NCI-H2107 (cell line): ENCODE measurements at regions not wholly inside any gene's neighbourhood (a gene's known extent, or its start where the extent isn't known, plus 50 kb on each side); places are given as distances from the start of the nearest gene placed in this dataset.
"Not testable (repeated sequence)": the region's sequence is repeated elsewhere in the genome, so short reads cannot be mapped to it uniquely, and the experiment has no call there.

ENCODE experiments used
- DNase-seq: peaks from one replicate; lab custom pipeline; 2025; lab: John Stamatoyannopoulos, UW

DNA sequence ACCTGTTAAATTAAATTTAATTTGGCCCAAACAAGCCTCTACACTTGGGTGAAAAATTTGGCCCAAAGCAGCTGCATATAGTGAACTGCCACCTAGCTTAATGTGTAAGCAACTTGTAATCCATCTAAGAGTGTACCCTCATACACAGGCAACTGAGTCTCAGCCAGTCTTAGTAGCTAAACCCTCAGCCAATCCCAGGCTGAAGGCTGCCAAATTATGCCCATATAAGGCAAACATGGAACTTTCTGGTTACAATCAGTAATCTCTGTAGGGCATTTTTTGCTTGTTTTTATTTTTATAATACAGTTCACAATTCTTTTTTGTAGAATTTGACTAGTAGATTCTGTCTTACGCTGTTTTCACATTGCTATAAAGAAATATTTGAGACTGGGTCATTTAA lies 958.7 kb downstream of the FSCB start:
- no peak for DNase-seq

DNA sequence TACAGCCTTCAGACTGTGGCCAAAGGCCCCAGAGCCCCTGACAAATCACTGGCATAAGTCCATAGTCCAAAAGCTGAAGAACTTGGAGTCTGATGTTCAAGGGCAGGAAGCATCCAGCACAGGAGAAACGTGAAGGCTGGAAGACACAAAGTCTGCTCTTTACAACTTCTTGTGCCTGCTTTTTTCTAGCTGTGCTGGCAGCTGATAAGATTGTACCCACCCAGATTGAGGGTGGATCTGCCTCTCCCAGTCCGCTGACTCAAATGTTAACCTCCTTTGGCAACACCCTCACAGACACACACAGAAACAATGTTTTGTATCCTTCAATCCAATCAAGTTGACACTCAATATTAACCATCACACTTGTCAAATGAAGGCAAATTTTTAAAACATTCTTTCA lies 959.5 kb downstream of the FSCB start:
- DNase-seq: not testable (repeated sequence)

DNA sequence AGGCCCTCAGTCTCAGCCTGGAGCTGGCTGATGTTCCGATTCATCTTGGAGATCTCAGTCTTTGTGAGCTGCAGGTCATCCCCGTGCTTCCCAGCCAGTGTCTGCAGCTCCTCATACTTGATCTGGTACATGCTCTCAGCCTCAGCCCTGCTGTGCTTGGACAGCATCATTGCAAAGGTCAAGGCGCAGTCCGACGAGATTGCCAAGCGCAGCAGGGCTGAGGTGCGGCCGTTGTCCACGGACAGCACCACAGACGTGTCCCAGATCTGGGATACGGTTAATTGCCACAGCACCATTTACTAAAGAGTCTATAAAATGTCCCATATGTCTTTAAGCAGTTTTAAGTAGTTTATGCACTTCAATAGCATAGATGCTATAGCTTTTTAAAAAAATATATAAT lies 965.7 kb downstream of the FSCB start:
- no peak for DNase-seq

DNA sequence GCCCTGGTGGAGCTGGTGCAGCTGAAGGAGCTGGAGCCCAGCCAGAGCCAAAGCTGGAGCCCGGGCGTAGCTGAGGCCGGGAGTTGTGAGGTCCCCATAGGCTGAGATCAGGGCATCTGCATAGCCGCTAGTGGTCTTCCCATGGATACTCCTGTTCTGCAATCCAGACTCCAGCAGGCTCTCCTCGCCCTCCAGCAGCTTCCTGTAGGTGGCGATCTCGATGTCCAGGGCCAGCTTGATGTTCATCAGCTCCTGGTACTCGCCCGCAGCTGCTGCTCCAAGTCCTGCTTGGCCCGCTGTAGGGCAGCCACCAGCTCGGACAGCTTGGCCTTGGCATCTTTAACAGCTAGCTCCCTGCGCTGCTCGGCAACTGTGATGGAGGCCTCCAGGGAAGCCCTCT lies 966.1 kb downstream of the FSCB start:
- no peak for DNase-seq

DNA sequence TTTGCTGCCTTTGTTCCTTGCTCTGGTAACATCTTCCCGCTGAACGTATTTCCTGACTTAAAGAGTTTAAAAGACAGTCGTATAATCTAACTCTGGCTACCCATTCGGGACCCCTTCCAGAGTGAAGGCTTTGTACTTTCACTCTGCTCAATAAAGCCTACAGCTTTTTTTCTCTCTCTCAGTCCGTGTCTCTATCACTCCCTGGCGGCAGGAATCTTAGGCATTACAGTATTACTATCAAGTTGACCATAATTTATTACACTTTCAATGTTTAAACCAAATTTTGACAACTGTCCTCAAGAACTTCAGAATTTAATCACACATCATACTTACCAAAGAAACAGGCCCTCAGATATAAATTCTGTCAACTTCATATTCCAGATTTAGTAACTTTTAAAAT lies 967.9 kb downstream of the FSCB start:
- DNase-seq: no peak

DNA sequence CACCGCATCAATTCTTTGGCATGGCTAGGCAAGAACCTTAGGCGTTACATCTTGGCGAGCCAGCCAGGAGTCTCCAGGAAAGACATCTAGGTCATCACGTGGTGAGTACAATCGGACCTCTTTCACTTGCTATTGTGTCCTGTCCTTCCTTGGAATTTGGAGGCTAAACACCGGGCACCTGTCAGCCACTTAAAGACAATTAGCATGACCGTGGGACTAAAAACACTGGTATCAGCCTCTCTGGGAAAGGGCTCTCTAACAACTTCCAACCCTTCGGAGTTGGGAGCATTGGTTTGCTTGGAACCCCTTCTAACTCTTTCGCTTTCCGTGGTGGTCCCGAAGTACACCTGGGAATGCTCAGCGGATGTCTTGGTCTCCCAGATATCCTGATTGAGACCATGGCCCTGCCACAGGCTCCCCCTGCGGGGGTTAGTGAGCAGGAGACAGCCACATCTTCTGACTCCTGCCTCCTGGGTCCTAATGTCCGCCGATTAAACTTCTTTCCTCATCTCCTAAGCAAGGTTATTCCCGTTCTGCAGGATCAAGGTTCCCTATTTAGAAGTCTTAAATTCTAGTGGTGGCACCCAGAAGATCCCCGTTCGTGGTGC lies 971.7 kb downstream of the FSCB start:
- DNase-seq: no peak

DNA sequence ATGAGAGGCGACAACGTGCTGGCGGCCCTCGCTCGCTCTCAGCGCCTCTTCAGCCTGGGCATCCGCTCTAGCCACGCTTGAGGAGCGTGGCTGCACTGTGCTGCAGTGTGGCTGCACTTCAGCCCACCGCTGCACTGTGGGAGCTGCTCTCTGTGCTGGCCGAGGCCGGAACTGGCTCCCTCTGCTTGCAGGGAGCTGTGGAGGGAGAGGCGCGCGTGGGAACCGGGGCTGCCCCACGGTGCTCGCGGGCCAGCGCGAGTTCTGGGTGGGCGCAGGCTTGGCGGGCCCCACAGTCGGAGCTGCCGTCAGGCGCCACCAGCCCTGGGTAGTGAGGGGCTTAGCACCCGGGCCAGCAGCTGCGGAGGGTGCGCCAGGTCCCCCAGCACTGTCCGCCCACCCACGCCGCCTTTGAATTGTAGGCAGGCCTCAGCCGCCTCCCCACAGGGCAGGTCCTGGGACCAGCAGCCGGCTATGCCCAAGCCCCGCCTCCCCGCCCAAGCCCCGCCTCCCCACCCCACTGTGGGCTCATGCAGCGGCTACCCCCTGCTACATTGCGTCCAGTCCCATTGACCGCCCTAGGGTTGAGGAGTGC lies 974.2 kb downstream of the FSCB start:
- no peak for DNase-seq

DNA sequence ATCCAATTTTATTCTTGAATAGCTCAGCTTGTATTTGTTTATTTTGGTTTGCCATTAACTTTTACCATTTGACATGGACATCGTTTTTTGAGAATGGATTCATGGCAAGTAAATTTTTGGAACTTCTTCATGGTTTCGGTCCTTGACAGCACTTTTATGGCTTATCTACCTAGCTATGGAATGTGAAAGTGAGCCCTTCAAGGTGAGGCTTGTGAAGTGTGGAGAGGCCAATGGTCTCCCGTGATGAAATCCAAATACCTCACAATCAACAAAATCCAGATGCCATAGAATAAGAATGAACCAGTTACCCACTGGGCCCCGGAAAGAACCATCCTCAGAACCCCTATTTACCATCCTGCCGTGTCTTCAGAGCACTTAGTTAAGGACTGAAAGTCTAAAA lies 978.8 kb downstream of the FSCB start:
- no peak for DNase-seq

DNA sequence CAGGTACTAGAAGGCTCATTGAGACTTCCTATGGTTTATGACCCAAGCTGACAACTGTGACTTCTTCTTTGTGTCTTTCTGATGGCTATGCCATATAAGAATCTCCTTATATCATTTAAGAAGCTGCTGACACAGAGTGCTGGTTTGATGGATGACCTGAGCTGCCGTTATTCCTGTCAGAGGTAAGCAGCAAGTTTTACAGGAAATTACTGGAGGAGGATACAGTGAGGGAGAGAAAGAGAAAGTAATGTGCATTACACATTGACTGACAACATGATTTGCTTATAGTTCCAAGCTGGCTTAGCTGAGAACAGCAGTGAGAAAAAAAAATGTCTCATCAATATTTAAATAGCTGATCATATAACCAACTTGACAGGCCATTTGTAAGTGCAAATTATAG lies 981.4 kb downstream of the FSCB start:
- DNase-seq: no peak

DNA sequence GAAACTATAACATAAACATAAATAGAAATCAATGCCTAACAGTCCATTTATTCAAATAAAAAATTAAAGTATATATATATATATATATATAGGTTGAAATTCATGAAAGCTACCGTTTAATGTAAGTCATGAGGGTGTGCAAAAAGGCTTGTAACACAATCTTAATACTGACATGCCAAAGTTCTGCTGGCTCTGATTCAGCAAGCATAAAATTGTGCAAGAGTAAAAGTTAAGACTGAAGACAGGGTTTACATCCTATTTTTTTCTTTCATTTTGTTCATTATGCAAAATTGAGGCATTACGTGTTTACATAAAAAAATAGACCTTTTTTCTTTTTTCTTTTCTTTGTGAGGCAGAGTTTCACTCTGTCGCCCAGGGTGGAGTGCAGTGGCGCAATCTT lies 984.2 kb downstream of the FSCB start:
- DNase-seq: no peak

DNA sequence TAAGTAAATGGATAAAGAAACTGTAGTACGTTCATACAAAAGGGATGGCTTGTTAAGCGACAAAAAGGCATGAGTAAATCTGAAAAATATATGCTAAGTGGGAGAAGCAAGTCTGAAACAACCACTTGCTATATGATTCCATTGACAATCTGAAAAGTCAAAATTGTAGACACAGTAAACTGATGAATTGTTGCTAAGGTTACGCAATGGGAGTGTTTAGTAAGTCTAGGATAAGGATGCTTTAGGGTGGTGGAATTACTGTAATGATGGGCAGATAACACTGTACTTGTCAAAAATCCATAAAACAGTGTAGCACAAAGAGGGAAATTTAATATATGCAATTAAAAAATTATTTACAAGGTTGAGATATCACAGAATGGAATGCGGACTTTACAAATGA lies 984.9 kb downstream of the FSCB start:
- DNase-seq: no peak

DNA sequence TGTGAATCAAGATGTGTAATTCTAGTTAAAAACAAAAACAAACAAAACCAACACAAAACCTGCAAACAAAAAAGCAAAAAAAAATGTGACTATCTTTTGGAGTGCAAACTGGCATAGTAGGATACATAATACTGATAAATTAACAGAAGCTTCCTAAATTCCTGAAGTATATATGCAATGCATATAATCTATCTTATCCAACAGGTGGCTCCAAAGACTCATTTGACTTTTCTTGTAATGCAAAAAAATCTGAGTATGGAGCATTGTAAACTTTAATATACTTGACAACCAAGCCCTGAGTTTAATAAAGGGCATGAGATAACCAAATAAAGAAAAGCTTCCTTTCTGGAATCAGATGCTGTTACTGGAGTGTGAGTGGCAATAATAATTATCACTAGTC lies 1003.6 kb downstream of the FSCB start:
- DNase-seq: no peak

DNA sequence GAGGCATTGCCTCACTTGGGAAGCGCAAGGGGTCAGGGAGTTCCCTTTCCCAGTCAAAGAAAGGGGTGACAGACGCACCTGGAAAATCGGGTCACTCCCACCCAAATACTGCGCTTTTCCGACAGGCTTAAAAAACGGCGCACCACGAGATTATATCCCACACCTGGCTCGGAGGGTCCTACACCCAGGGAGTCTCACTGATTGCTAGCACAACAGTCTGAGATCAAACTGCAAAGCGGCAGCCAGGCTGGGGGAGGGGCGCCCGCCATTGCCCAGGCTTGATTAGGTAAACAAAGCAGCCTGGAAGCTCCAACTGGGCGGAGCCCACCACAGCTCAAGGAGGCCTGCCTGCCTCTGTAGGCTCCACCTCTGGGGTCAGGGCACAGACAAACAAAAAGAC lies 1014.7 kb downstream of the FSCB start:
- DNase-seq: not testable (repeated sequence)

DNA sequence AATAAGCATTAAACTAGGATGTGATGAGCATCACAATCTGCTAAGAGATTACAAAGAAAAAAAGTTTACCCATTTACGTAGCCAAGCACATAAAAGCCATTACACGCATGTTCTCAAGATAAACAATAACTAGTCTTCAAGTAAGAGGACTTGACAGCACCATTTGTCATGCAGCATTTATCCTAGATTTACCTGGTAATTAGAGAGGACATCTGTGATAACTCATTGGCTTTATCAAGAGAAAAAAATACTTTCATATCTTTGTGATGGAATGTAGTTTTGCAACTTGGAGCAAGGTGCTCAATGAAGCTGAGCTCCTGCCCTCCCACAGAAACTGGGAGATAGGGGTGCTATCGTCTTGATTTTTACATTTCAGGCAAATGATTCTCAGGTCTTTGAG lies 1023.7 kb downstream of the FSCB start:
- DNase-seq: no peak

DNA sequence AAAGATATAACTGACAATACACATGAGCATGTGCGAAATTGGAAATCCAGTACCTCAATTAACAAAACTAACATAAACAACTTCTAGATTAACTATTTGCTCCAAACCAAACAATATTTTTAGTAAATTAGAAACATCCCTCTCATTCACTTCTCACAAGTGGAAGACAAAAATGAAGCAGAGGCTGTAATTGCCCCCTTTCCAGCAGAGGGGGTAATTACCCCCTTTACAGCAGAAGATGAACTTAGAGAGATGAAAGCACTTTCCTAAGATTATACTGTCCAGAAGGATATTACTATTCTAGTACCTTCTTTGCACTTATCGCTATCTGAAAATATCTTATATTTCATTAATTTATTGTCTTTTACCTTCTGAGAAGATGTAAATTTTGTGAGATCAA lies 1025.2 kb downstream of the FSCB start:
- DNase-seq: no peak

DNA sequence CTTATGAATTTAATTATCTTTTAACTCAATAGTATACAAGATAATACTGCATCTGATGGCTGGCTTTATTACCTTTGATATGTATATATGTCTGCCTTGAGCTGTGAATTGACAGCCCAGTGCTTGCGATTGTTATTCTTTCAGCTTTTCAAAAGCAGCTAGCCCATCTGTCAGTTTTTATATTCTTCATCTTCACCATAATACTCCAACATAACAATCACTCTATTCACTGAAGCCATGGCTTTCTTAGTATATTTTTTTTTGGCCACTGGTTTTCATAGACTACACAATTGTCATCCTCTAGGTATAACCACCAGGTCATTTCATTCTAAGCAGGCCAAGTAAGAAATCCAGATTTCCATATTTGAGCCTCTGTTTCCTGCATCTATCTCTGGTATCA lies 1026.1 kb downstream of the FSCB start:
- no peak for DNase-seq

DNA sequence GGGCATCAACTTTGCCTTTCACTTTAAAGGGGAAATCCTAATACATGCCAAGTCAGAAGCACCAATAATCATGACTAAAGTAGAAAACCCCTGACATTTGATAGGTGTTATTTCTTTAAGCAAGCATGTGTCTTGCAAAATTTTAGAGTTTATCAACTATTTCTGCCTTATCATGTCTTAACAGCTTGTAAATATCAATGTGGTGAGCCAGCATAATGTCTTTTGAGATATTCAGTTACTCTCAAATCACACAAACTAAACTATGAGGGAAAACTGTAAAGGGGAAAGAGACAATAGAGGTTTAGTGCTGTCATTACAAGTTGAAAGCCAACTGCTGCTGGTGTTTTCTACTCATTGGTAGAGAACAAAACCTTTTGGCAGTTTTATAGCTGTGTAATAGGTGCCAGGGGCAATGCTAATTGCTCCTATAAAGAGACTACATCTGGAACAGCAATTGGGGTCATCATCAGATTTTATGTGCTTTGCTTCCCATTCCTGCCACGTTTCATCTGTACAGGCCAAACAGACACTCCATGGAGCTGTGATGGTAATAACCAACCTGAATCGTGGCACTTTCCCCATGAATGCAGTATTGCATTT lies 1027.4 kb downstream of the FSCB start:
- no peak for DNase-seq

DNA sequence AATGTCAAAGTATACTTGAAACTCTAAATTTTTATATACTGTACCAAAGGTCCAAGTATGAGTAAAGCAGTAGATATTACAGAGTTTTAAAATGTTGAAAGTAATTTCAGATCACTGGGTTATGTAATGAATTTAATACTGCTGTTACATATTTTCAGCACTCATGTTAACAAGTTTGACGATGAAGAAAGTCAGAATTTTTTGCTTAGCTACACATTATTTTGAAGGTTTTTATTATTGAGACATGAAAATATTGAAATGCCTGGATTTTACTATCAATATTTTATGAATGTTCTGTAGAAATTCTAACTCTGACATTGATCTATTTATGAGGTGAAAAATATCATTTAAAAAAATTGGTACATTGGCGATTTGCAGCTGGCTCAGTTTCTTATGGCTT lies 1030.3 kb downstream of the FSCB start:
- DNase-seq: no peak

DNA sequence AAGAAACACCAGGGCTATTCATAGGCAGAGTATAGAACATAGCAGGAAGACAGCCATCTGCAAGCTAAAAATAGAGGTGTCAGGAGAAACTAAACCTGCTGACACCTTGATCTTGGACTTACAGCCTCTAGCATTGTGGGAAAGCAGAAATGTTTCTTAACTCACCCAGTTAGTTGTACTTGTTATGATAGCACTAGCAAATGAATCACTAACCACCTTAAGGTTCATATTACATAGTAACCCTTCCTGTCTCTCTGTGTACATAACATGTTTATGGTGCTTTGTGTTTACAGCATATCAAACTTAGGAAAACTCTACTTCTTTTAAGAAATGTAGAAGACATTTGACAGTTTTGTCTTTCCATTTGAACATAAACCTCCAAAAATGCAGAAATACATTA lies 1031.3 kb downstream of the FSCB start:
- DNase-seq: no peak

DNA sequence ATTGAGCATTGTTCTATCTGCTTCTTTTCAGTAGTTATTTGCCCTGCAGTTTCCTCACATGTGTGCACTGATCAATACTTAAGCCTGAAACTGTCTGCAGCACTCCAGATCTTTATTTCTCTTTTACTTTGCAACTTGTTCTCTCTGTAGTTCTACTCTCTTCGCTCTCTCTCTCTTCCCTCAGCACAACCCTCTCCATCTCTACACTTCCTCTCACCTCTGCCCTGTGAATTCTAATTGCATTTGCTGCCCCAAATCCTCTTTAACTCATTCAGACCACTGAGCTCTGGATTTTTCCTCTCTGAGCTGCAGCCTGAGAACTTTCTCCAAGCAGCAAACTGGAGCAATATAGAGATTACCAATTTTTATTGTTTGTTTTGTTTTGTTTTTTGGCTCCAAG lies 1035.5 kb downstream of the FSCB start:
- no peak for DNase-seq

DNA sequence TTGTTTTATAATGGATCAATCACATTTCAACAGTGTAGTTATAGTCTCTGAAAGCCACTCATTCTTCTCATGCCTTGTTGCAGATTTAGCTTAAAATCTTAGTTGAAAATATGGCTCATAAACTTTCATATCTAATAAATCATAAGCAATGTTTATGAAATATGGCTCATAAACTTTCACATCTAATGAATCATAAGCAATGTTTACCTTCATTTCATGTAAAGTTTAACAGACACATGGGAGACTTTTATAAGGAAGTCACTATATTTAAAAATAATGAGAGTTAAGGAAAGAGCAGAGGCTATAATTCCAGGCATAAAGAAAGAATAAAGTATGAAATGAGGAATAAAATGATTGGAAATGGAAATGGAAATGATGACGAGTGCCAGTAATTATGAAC lies 1042.1 kb downstream of the FSCB start:
- no peak for DNase-seq

DNA sequence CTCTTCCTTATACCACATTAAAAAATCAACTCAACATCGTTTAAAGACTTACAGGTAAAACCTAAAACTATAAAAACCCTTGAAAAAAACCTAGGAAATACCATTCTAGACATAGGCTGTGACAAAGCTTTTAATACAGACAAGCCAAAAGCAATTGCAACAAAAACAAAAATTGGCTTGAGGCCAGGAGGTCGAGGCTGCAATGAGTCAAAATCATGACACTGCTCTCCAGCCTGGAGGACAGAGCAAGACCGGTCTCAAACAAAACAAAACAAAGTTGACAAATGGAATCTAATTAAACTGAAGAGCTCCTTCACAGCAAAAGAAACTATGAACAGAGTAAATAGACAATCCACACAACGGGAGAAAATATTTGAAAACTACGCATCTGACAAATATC lies 1057.8 kb downstream of the FSCB start:
- DNase-seq: no peak

DNA sequence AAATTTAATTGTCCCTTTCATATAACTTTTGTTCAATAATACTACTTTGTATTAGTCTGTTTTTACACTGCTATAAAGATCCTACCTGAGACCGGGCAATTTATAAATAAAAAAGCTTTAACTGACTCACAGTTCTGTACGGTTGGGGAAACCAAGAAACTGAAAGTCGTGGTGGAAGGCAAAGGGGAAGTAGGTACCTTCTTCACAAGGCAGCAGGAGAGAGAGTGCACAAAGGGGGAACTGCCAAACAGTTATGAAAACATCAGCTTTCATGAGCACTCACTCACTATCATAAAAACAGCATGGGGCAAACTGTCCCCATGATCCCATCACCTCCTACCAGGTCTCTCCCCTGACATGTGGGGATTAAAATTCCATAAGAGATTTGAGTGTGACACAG lies 1069.0 kb downstream of the FSCB start:
- no peak for DNase-seq

DNA sequence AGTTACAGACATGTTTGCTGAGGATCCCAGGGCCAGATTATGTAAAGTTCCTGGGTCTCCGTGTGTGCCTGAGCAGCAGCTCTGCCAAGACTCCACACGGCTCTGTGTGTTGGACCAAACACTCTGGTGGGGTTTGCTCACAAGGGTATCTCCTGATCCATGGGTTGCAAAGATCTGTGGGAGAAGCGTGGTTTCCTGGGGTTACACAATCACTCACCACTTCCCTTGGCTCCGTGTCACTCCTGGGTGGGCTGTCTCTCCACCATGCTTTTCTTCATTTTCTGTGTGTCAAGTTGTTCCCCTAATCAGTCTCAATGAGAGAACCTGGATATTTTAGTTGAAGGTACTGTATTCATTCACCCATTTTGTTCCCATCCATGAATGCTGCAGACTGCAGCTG lies 1088.8 kb downstream of the FSCB start:
- no peak for DNase-seq
